ENCODE measurements at regions not wholly inside any gene's neighbourhood (a gene's known extent, or its start where the extent isn't known, plus 50 kb on each side); places are given as distances from the start of the nearest gene placed in this dataset.

- no peak for TF ChIP-seq CTCF (IDR thresholded peaks at IDR 0.05)
- no peak for TF ChIP-seq POLR2A (IDR thresholded peaks at IDR 0.05)
Measured at GRCh38 chr2:120571015-120571728, 164.5 kb upstream of the GLI2 start.
